ENCODE measurements at regions not wholly inside any gene's neighbourhood (a gene's known extent, or its start where the extent isn't known, plus 50 kb on each side); places are given as distances from the start of the nearest gene placed in this dataset.

DNA sequence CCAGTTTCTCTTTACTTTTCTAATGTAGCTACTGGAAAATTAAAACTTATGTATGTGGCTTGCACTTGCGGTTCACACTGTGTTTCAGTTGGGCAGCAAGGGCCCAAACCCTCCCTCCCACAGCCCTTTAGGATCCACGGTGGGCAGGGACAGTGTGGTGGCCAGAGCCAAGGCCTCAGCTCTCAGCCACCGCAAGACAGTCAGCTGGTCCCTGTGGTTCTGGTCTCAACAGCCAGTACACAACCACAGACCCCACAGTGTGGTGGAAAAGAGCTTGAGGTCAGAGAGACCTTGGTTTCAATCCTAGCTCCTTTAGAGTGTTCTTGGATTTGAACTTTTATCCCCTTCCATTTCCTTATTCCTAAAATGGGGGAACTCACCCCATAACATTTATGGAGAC, 153.0 kb upstream of the SMIM23 start:
- Histone ChIP-seq H3K4me1 (ENCODE audit: control insufficient read depth, insufficient read depth, low read length) (no peaks in the 10 kb centered on the region), H3K23ac (ENCODE audit: low read depth, low read length) (no peak overlapping the region), H4K5ac (ENCODE audit: low read depth, low read length) (no peak overlapping the region), H3K9me1 (ENCODE audit: insufficient read depth, low read length) (no peaks in the 10 kb centered on the region; the same call in 1 of the 2 replicates), H3K4me2 (ENCODE audit: low read depth, low read length) (no peak overlapping the region), H2BK120ac (ENCODE audit: low read depth, low read length) (no peak overlapping the region), H2BK5ac (ENCODE audit: low read depth, low read length, poor library complexity, severe bottlenecking) (no peak overlapping the region), H2AK9ac (replicated peaks; ENCODE audit: low read depth, low read length, poor library complexity) (no peak overlapping the region), H3K27ac (ENCODE audit: insufficient read depth, low read length) (no peak overlapping the region), H4K91ac (ENCODE audit: insufficient read depth, low read depth, low read length) (no peak overlapping the region), H2BK20ac (ENCODE audit: low read depth, low read length) (no peak overlapping the region), H3K9ac (ENCODE audit: low read depth, low read length) (no peak overlapping the region), H2AK5ac (ENCODE audit: low read depth, low read length) (no peak overlapping the region), H4K8ac (ENCODE audit: low read depth in 2 of 2, low read length in 2 of 2) (no peak overlapping the region), H2BK15ac (ENCODE audit: low read depth, low read length) (no peak overlapping the region), H3K27me3 (ENCODE audit: control insufficient read depth, insufficient read depth, low read length) (peaks cover 36% of the 10 kb centered on the region), H3K56ac (ENCODE audit: extremely low read depth, insufficient read depth, low read length) (no peak overlapping the region), H3K36me3 (ENCODE audit: control insufficient read depth, insufficient read depth, low read length) (no peaks in the 10 kb centered on the region), H3K18ac (ENCODE audit: low read depth, low read length) (no peak overlapping the region), H3K14ac (replicated peaks; ENCODE audit: low read depth, low read length) (no peak overlapping the region), H3K79me1 (ENCODE audit: low read depth in 1 of 2, low read length in 2 of 2) (no peaks in the 10 kb centered on the region), H4K20me1 (ENCODE audit: insufficient read depth, low read length) (no peaks in the 10 kb centered on the region), H3K4ac (ENCODE audit: low read depth, low read length) (no peak overlapping the region), H2AFZ (replicated peaks; ENCODE audit: low read length, poor library complexity) (no peak overlapping the region), H3K4me3 (ENCODE audit: insufficient read depth, low read depth, low read length) (no peak overlapping the region), H3K9me3 (ENCODE audit: control insufficient read depth, insufficient read depth, low read length) (no peaks in the 10 kb centered on the region)
- ATAC-seq (ENCODE audit: low read depth) = no peak
- intact Hi-C loops (cut with micrococcal nuclease) = loop anchor here (5.0 kb wide), 1 partner anchor 410 kb away; no protein-coding TSS in a partner anchor
- no CpG with 5 or more reads among the region's 3 CpGs for WGBS, 2 experiments (ENCODE audit: extremely low coverage in 2 of 2, insufficient read length in 1 of 2)
- TF ChIP-seq CTCF (conservative IDR thresholded peaks at IDR 0.05; ENCODE audit: low read depth, low read length) (no peak), RCOR1 (IDR thresholded peaks at IDR 0.05; ENCODE audit: insufficient replicate concordance, low read length) (no peak), SMC3 (IDR thresholded peaks at IDR 0.05; ENCODE audit: low read depth, low read length) (no peak), POLR2A (IDR thresholded peaks at IDR 0.05; ENCODE audit: low read depth, low read length) (no peak), RFX5 (IDR thresholded peaks at IDR 0.05; ENCODE audit: low read depth, low read length) (no peak), CHD1 (IDR thresholded peaks at IDR 0.05; ENCODE audit: low read depth, low read length) (no peak), MXI1 (IDR thresholded peaks at IDR 0.05; ENCODE audit: borderline replicate concordance, low read depth, low read length) (no peak), FOS (IDR thresholded peaks at IDR 0.05; ENCODE audit: low read depth, low read length) (no peak), RAD21 (IDR thresholded peaks at IDR 0.05; ENCODE audit: low read length) (no peak), NFE2L2 (IDR thresholded peaks at IDR 0.05; ENCODE audit: low read depth, low read length) (no peak), MAFK (IDR thresholded peaks at IDR 0.05; ENCODE audit: low read depth, low read length) (no peak), CEBPB (IDR thresholded peaks at IDR 0.05; ENCODE audit: low read depth, low read length) (no peak), BHLHE40 (IDR thresholded peaks at IDR 0.05; ENCODE audit: low read depth, low read length) (no peak)
- TF ChIP-seq, protein P1, sequence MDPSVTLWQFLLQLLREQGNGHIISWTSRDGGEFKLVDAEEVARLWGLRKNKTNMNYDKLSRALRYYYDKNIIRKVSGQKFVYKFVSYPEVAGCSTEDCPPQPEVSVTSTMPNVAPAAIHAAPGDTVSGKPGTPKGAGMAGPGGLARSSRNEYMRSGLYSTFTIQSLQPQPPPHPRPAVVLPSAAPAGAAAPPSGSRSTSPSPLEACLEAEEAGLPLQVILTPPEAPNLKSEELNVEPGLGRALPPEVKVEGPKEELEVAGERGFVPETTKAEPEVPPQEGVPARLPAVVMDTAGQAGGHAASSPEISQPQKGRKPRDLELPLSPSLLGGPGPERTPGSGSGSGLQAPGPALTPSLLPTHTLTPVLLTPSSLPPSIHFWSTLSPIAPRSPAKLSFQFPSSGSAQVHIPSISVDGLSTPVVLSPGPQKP (IDR thresholded peaks at IDR 0.05; ENCODE audit: borderline replicate concordance, low read depth, low read length) = no peak
- dilution Hi-C loops (cut with HindIII; ENCODE audit: low sequenced_read_pairs, unreplicated experiment) = no loop called here
- no TSS peak for BruUV-seq (replicated peaks)
- ChIA-PET CTCF (interaction anchor here (0.7 kb wide), 1 partner anchor 214 kb away, joined by 3 read pairs; no protein-coding TSS in a partner anchor), POLR2A (ENCODE audit: unreplicated experiment) (no interaction called here)
- in situ Hi-C loops (cut with MboI; ENCODE audit: low sequenced_read_pairs) = no loop called here
- no peak for DNase-seq
